ENCODE measurements at regions not wholly inside any gene's neighbourhood (a gene's known extent, or its start where the extent isn't known, plus 50 kb on each side); places are given as distances from the start of the nearest gene placed in this dataset.

- Histone ChIP-seq H3K9me3 (ENCODE audit: low read length) (peaks cover 14% of the 10 kb centered on the region; the same call in 1 of the 2 replicates), H3F3A (ENCODE audit: low read length, unreplicated experiment) (no peaks in the 10 kb centered on the region), H3K27ac (ENCODE audit: low read length) (no peak overlapping the region), H3K4me3 (ENCODE audit: low read length) (no peak overlapping the region), H3K9ac (ENCODE audit: low read length) (no peak overlapping the region), H3K4me1 (ENCODE audit: insufficient read depth, low read length) (no peaks in the 10 kb centered on the region), H3K9me2 (replicated peaks; ENCODE audit: low read length) (no peaks in the 10 kb centered on the region), H3K4me2 (ENCODE audit: low read length) (no peak overlapping the region), H2AFZ (ENCODE audit: low read length) (no peak overlapping the region), H3K79me2 (ENCODE audit: low read length) (no peaks in the 10 kb centered on the region), H3K36me3 (ENCODE audit: low read depth, low read length) (no peaks in the 10 kb centered on the region), H3K27me3 (ENCODE audit: low read length) (peaks cover 13% of the 10 kb centered on the region; the same call in 1 of the 2 replicates), H4K20me1 (ENCODE audit: low read length) (no peaks in the 10 kb centered on the region)
- intact Hi-C loops (cut with micrococcal nuclease): no loop called here
- CTCF ChIA-PET: no interaction called here
- TF ChIP-seq CTCF (conservative IDR thresholded peaks at IDR 0.05; ENCODE audit: low read depth, low read length) (no peak), EZH2phosphoT487 (IDR thresholded peaks at IDR 0.05; ENCODE audit: borderline replicate concordance, low read length) (no peak), EZH2 (IDR thresholded peaks at IDR 0.05; ENCODE audit: low read length, unreplicated experiment) (no peak)
- DNase-seq: no peak
- no TSS peak for BruUV-seq (replicated peaks)
- POLR2A ChIA-PET (ENCODE audit: unreplicated experiment): no interaction called here
- ATAC-seq: no peak
These were observed 159.8 kb upstream of the TSHZ2 start for GRCh38 chr20:52812231-52812847.

GRCh38 chr20:52809003-52809402 is 163.2 kb upstream of the TSHZ2 start:
- no TSS peak for BruUV-seq (replicated peaks)

More at GRCh38 chr20:52809003-52809402, 163.2 kb upstream of the TSHZ2 start:
- no peaks in the 10 kb centered on the region for H3K9me2 ChIP-seq (replicated peaks; ENCODE audit: low read length)
- ChIA-PET CTCF (no interaction called here), POLR2A (ENCODE audit: unreplicated experiment) (no interaction called here)
- ATAC-seq: no peak
- H2AFZ ChIP-seq (ENCODE audit: low read length): no peak overlapping the region
- H3K36me3 ChIP-seq (ENCODE audit: low read depth, low read length): no peaks in the 10 kb centered on the region
- H3K9ac ChIP-seq (ENCODE audit: low read length): no peak overlapping the region
- H3K4me2 ChIP-seq (ENCODE audit: low read length): no peak overlapping the region
- 0 out of 2 replicates have a peak, but pooled peaks cover 8% of the 10 kb centered on the region for H3K9me3 ChIP-seq (ENCODE audit: low read length)
- no peaks in the 10 kb centered on the region for H3F3A ChIP-seq (ENCODE audit: low read length, unreplicated experiment)
- intact Hi-C loops (cut with micrococcal nuclease): no loop called here
- no peak for DNase-seq
- H3K4me3 ChIP-seq (ENCODE audit: low read length): no peak overlapping the region
- H3K79me2 ChIP-seq (ENCODE audit: low read length): no peaks in the 10 kb centered on the region
- H3K27me3 ChIP-seq (ENCODE audit: low read length): peaks cover 13% of the 10 kb centered on the region; the same call in 1 of the 2 replicates
- no peaks in the 10 kb centered on the region for H3K4me1 ChIP-seq (ENCODE audit: insufficient read depth, low read length)
- no peak overlapping the region for H3K27ac ChIP-seq (ENCODE audit: low read length)
- no peaks in the 10 kb centered on the region for H4K20me1 ChIP-seq (ENCODE audit: low read length)
- TF ChIP-seq CTCF (conservative IDR thresholded peaks at IDR 0.05; ENCODE audit: low read depth, low read length) (no peak), EZH2phosphoT487 (IDR thresholded peaks at IDR 0.05; ENCODE audit: borderline replicate concordance, low read length) (no peak), EZH2 (IDR thresholded peaks at IDR 0.05; ENCODE audit: low read length, unreplicated experiment) (no peak)
